SK-N-MC (cell line): ENCODE measurements at regions not wholly inside any gene's neighbourhood (a gene's known extent, or its start where the extent isn't known, plus 50 kb on each side); places are given as distances from the start of the nearest gene placed in this dataset.

Experiments used
- EZH2 ChIP-seq: fragments of 200-600 bp; sonication (generic); IDR thresholded peaks from one replicate; pipeline ENCODE4 v1.6.1; 2017; ENCODE audit warnings: antibody characterized with exemption
- POLR2AphosphoS5 ChIP-seq: IDR thresholded peaks from 2 replicates; pipeline ENCODE4 v1.6.1; 2012; ENCODE audit warnings: mild to moderate bottlenecking, low read depth, low read length, borderline replicate concordance

GRCh38 chr3:84904816-84905555, 53.8 kb upstream of the CADM2 start:
- no peak for TF ChIP-seq EZH2
- TF ChIP-seq POLR2AphosphoS5, result no peak
